Pons (tissue), 1 donor: ENCODE measurements at regions not wholly inside any gene's neighbourhood (a gene's known extent, or its start where the extent isn't known, plus 50 kb on each side); places are given as distances from the start of the nearest gene placed in this dataset.

Source experiments
- DNase-seq: peaks from one replicate; pipeline ENCODE4 v3.0.0-alpha.2; 2016; ENCODE audit warnings: low spot score

DNA sequence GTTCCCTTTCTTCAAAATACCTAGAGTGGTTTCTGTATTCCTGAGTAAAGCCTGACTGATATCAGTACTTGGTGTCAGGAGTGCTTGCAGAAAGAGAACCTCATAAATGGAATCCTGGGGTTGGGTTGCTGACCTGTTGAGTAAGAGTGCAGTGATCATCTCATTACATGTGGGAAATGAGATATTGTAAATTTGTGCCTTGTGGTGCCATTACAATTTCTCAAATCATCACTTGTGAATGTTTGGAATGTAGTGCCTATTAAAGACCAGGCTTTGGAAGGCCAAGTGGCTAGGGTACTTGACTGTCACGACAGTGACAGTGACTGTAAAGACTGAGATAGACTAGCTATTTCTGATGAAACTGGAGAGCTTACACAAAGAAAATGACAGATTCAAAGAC is 176.7 kb upstream of the CTTNBP2NL start:
- no peak for DNase-seq

DNA sequence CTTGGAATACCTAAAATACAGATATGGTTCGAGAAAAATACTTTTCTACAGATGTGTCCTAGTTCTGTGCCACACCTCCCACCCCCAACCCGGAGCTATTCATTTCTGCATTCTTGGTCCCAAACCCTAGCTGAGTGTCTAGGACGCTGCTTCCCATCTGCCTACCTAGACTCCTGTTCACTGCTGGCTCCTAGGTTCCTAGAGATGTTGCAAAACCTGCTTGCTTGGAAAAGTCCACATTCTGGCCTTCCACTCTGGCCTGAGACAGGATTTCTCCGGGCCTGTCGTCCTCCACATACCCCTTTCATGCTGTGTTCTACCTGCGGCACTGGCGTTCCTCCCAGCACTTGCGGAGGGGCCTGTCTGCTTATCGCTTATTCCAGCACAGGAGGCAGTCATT is 165.8 kb upstream of the CTTNBP2NL start:
- no peak for DNase-seq

DNA sequence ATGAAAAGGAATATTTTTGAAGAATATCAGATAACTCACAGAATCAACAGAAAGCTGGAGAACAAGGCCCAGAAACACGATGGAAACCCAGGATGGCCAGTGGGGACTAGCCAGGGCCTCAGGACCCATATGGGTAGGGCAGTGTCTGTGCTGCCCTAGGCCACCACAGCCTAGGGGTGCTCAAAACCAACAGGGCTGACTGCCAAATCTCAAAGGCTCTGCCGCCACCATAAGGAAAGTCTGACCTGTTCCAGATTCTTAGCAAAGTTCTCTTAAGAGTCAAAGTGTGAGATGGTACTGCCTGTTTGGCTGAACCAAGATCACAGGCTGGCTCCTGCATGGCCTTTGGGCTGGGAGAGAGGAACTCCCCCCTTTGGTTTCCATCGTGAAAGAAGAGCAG is 164.7 kb upstream of the CTTNBP2NL start:
- DNase-seq = no peak

DNA sequence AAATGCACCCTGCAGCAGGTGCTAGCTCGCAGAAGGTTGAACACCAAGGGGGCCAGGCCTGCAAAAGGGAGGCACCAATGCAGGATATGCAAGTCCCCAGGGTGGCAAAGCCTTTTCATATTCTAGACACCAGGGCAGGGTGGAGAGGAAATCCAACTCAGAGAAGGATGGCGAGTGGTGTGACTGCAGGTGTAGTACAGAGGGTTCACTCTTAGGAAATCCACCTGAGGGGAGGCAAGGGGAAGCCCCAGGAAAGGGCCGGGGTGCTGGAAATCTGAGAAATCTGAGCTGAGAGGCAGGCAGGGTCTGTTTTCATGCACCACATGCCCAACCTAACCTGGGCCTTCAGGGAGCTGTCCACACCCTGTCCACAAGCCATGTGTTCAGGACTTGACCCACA is 163.2 kb upstream of the CTTNBP2NL start:
- DNase-seq = no peak

DNA sequence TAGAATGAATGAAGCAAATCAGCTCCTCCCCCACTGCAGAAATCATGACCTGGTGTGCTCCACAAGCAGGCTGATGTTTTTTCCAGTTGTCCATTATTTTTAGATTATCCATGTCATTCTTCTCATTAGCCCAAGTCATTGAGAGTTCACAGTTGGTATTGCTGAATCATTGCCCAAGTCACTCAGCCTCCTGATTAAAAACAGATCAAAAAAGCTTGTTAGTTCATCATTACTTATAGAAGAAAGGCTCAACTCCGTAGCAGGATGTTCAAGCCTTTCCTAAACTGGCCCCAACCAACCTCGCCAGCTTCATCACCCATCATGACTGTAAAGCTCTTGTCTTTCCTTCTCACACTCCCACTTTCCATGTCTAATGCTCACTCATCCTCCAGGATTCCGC is 161.3 kb upstream of the CTTNBP2NL start:
- DNase-seq = no peak

DNA sequence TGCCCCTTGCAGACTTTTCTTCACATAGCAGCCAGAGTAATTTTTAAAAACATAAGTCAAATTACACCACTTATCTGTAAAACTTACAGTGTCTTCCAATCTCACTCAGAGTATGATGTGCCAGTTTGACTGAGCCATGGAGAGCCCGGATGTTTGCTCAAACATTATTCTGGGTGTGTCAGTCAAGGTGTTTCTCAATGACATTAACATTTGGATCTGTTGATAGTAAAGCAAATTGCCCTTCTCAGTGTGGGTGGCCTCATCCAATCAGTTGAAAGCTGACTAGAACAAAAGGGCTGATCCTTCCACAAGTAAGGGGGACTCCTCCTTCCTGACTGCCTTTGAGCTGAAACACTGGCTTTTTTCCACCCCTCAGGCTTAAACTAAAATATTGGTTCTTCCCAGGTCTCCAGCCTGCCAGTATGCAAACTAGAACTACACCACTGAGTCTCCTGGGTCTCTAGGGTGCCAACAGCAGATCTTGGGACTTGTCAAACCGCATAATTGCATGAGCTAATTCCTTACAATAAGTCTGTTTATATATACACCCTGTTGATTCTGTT is 157.9 kb upstream of the CTTNBP2NL start:
- DNase-seq = no peak

DNA sequence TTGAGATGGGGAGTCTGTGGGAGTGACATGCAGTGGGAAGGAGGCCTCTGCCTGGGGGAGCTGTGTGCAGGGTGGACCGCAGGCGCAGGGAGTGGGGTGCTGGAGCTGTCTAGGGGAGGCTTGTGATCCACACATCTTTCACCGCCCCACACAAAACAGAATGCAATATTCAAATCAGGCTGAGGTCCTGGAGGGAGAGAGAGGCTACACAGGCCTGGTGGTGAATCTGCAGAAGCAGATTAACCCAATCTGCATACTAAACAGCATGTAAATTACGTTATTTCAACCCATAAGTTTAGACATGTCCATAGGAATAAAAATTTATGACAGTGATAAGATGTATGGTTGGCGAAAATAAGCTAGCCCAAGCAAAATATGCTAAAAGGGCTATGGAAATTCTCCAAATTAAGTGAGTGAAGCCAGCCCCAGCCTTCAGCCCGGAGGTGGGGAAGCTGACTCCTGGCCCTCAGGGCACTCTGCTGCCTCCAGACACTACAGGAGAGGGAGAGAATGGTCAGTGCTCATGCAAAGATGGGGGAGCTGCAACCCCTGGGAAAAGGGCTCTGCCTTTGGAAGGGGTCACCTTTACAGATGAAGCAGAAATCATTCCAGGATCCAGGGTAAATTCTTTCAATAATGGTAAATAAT is 156.2 kb upstream of the CTTNBP2NL start:
- DNase-seq = no peak

DNA sequence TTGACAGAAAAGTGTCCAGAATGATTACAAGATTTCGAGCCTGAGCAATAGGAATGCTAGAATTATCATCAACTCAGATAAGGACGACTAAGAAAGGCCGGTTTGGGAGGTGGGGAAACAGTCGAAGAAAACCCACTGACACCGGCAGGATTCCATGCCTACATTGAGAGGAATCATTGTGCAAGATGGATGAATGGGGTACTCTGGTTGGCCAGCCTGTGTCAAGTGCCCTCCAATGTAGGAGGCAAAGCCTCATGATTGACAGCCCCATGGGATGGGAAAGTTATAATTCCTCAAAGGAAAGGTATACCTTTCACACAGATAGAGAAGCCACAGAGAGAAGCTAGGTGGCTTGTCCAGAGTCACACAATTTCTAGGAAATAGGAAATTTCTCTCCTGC is 153.5 kb upstream of the CTTNBP2NL start:
- no peak for DNase-seq

DNA sequence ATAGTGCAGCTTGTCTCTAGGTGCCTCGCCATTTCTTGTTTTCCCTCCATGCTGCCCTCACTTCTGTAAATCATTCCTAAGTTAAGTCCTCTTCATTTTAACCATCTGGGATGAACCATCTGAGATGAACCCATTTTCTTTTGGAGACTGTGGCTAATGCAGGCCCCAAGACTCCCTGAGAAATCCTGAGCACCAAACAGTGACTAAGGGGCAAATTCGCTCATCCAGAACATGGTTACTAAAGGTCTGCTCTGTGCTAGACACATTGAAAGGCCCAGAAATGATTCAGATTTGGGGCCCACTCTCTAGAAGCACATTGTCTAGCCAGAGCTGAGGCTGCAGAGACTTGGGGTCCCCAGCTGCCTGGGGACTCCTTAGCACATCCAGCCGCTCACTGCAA is 151.9 kb upstream of the CTTNBP2NL start:
- DNase-seq = no peak

DNA sequence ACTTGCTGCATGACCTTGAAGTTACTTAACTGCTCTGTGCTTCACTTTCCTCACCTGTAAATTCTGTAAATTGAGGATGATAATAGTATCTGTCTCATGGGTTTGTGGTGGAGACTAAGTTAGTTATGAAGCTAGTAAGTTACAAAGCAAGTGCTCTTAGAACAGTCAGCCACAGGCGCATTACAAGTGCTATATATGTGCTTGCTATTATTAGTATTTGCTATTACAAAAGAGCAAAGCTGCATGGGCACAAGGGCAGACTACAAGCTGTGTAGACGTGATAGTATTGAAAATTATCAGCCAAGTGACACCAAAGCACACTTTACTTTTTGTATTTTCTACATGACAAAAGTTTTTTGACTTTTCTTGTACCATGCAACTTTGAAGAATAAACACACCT is 150.9 kb upstream of the CTTNBP2NL start:
- DNase-seq = no peak

DNA sequence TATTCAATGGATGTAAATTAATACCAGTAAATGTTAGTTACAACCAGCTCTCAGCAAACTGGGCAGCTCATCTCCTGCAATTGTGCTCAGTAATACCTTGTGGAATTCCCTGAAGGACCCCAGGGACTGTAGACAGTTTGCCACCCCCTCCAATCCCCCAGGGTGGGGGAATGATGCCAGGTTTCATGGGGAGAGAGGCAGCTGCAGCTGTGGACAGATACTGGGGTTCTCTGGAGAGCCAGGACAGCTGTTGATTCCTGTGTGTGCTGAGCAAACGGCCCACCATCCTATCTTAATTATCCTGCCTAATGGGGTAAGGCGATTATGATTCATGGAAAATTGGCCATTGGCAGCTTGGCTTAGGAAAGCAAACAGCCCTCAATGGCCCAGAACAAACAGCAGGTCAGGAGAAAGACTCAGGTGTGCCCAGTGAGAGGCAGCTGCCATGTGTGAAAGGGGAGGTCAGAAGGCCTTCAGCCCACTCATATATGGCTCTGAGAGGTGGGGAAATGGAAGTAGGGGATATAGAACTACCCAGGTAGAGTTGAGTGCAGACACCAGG is 148.9 kb upstream of the CTTNBP2NL start:
- no peak for DNase-seq

DNA sequence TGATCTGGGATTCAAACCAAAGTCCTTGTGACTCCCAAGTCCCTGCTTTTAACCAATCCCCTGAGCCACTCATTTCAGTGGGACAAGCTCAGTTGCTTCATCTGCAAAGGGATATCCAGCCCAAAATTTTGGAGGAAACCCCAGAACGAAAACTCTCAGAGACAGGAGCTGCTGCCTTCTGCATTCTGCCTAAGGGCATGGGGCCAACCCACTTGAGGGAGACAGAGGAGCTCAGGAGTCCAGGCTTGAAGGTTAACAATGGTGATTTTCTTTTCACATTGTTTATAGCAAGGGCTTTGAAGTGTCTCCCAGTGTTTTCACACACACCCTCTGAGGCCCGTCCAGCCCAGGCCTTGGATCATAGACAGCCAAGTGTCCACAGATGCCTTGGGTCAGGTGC is 148.1 kb upstream of the CTTNBP2NL start:
- DNase-seq = no peak

DNA sequence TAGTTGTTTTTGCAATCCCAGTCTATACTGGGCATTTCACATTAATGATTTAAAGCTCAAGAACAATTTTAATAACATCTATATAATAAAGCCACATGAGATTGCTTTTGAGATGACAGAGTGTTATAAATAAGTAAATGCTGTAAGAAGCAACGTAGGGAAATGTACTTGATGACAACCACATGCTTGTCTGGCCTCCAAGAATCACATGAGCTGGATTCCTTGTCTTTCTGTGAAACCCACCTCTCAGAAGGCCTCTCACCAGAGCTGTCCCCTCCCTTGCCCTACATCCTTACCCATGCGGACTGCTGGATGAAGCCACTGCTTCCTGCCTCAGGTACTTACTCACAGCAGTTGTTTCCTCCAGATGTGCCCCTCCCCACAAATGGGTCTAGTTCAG is 145.1 kb upstream of the CTTNBP2NL start:
- no peak for DNase-seq

DNA sequence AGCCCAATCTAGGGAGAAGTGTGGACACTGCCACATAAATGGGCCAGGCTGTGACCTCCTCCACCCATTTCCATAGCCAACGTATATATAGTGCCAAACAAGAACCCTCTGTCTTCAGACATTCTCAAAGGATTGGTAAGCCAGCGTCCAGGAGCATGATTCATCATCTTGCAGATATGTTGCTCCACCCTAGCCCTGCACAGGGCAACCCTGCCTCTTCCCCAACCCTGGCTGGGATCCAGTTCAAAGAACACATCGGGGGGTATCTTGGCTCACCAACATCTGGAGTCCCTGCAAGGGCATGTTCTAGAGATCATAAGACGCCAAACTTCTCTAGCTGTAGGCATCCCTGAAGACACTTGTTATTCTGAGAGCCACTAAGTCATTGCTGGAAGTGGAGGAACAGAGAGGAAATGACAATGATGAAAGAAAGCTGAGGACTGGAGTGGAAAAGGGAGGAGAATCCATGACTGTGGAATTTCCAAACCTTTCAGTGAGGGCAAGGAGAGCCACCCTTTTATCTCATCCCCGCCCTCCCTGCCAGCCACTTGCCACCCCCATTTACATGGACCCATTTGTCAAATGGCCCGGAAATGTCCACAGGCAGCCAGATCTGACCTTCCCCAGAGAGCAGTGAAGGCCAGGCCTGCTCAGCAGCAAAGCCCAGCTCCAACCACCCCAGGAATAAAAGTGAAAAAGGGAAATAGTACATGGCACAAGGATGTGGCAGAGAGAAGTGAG is 144.1 kb upstream of the CTTNBP2NL start:
- DNase-seq = no peak

DNA sequence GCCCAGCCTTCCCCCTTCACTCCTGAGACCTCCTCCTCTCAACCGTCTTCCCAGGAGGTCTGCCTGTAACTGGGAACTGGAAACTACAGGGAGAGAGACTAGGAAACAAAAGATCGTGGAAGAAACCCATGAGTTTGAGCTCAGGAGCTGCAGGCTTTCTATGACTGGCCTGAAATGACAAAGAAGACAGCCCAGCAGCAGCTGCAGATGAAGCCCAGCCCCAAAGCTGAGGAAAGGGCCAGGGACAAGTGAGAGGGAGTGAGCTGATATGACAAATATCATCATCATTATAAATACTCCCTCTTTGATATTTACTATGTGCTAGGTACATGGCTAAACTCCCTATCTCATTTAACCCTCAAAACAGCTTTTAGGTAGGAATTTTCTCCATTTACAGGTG is 142.6 kb upstream of the CTTNBP2NL start:
- no peak for DNase-seq

DNA sequence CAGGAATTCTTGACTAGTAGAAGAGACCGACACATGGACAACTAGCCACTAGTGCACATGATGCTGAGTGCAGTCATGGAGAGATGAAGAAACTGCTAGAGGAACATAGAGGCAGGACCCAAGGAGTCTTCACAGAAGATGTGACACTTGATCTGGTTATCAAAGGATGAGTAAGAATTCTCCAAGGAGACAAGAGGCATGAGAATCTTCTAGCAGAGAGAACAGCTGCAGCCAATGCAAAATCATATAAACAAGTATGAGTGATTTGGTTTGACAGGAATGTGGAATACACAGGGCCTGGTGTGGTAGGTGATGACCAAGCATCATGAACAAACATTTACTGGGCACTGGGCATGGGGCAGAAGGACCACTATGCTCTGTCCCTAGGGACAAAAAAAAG is 140.9 kb upstream of the CTTNBP2NL start:
- no peak for DNase-seq

DNA sequence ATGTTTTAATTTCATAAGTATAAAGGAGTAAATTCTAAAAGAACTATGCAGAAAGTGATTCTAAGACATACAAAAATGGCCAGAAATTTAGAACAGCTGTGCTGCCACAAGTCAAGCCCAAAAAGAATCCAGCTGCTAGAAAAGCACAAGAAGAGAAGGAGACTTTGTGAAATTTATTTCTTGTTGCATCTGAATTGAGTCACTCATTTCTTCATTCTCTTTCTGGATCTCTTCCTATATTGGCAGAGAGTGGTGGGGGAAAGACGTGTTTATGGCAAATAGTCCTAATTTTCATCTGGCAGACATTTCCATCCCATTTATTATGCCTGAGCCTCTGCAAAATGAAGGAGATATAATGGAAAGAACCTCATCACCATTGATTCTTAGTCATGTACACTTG is 139.6 kb upstream of the CTTNBP2NL start:
- no peak for DNase-seq

DNA sequence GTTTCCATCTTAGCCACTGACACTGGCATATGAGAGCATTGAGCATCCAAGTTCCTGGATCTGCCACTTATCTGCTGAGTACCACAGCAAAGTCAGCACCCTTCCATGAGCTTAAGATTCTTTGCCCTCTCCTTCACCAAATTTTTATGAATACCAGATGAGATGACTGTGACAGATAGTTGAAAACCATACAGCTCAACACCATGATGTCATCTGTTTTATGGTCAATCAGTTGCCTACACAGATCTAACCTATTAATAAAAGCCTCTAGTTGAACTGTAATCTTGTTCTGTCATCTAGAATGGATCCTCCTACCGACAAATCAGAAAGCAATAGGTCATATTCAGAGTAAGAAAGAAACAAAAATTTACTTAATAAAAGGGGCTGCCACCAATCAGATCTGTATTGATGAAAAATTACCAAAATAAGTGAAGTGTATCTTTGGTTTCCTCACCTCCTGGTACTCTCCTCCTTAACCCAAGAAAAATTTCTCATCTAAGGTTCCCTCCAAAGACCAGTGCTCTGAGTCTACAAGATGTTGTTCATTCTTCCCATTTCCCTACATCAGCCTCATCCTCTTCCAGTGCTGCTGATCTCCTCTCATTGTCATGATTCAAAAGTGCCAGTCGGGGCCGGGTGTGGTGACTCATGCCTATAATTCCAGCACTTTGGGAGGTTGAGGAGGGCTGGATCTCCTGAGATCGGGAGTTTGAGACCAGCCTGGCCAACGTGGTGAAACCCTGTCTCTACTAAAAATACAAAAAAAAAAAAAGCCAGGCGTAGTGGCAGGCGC is 138.8 kb upstream of the CTTNBP2NL start:
- DNase-seq = no peak

DNA sequence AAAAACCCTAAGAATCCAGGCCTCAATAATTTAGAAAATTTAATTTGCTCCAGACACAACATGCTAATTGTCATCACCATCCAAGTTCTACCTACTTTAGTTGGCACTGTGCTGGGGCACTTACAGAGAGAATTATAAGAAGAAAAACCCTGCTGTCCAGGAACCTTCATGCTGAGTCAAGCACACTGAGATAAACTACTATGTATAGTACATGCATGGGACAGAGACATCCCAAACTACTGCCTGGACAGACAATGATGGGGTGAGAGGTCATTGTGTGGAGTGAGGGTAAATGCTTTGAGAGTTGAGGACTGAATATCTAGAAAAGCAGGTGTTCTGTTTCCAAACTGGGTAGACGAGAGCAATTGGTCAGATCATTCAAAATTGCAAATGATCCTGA is 135.3 kb upstream of the CTTNBP2NL start:
- no peak for DNase-seq

DNA sequence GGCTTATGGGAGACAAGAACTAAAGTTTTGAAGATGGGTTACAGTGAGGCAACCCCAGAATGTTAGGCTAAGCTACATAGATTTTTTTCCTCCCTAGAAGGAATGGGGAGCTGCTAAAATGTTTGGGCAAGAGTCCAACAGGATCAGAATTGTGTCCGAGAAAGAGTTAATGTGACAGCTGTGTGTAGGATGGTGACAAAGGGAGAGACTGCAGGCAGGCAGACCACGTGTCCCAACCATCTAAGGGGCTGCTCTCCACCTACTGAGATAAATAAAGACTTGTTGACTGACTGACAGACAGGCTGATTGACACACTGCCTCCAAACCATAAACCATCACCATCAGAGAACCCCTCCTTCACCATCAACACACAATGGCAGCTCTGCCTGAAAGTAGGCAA is 133.7 kb upstream of the CTTNBP2NL start:
- no peak for DNase-seq

DNA sequence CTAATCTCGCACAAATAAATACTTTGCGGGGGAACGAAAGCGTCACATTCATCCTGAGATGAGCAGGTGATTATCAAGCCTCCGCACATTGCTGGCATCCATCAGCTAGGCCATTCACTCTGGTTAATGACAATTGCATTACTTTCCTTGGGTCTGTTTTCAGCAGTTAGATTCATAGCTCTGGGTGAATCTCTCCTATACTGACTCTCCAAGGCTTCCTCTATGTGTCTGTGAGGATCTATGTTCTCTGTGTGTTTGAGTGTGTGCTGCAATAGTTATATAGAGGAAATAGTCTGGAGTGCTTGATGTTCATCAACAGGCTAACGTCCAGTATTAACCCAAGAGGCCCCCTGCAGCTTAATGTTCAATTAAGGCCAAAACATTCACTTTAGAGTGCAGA is 133.0 kb upstream of the CTTNBP2NL start:
- no peak for DNase-seq

DNA sequence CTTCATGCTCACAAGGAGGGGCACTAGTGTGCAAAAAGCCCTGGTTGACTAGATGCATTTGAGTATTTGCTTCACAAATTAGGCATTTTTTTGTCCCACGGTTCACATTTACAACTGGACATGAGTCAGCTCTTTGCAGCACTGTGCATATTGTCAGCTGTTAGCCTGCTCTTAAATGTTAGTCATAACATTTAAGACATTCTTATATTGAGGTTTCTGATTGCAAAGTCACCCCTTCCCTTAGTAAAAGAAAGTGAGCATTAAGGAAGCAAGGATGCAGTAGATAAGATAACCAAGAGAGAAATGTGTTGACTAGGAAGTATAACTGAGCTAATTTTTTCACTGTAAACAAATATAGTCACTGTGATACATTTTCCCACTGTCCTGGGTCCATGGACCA is 132.6 kb upstream of the CTTNBP2NL start:
- DNase-seq = no peak

DNA sequence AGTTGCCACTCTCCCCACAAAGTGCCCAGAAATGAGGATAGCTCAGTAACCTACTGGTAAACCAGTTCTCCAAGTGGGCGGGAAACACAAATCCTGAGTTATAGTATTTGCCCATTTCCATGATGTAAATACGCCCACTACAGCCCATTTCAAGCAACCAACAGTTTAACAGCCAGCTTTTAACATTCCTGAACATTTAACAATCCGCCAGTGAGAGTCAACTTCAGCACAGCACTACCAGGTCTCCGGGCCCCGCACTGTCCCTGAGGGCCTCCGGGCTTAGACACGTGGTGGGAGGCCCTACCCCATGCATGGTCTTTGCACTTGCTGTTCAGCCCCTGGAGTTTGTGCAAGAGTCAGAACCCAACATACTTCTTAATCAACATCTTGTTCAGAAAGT is 132.0 kb upstream of the CTTNBP2NL start:
- DNase-seq = no peak
